B cell (primary cell): ENCODE measurements at regions not wholly inside any gene's neighbourhood (a gene's known extent, or its start where the extent isn't known, plus 50 kb on each side); places are given as distances from the start of the nearest gene placed in this dataset.

Source experiments
- EZH2 ChIP-seq: IDR thresholded peaks from 2 replicates; pipeline ENCODE4 v1.6.1; 2012; ENCODE audit warnings: borderline replicate concordance, low read depth, mild to moderate bottlenecking, moderate library complexity, low read length; ENCODE audit not compliant: insufficient read depth, poor library complexity, severe bottlenecking
- TF ChIP-seq, protein P1 (sequence below): fragments of 200-600 bp; IDR thresholded peaks from one replicate; pipeline ENCODE4 v1.8.0; 2022; ENCODE audit warnings: antibody characterized with exemption, mild to moderate bottlenecking

- TF ChIP-seq, protein P1, sequence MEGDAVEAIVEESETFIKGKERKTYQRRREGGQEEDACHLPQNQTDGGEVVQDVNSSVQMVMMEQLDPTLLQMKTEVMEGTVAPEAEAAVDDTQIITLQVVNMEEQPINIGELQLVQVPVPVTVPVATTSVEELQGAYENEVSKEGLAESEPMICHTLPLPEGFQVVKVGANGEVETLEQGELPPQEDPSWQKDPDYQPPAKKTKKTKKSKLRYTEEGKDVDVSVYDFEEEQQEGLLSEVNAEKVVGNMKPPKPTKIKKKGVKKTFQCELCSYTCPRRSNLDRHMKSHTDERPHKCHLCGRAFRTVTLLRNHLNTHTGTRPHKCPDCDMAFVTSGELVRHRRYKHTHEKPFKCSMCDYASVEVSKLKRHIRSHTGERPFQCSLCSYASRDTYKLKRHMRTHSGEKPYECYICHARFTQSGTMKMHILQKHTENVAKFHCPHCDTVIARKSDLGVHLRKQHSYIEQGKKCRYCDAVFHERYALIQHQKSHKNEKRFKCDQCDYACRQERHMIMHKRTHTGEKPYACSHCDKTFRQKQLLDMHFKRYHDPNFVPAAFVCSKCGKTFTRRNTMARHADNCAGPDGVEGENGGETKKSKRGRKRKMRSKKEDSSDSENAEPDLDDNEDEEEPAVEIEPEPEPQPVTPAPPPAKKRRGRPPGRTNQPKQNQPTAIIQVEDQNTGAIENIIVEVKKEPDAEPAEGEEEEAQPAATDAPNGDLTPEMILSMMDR: no peak
- TF ChIP-seq EZH2: no peak
Measured at GRCh38 chr4:3701271-3701734, 64.9 kb upstream of the ADRA2C start.
